ENCODE measurements at regions not wholly inside any gene's neighbourhood (a gene's known extent, or its start where the extent isn't known, plus 50 kb on each side); places are given as distances from the start of the nearest gene placed in this dataset.

DNA sequence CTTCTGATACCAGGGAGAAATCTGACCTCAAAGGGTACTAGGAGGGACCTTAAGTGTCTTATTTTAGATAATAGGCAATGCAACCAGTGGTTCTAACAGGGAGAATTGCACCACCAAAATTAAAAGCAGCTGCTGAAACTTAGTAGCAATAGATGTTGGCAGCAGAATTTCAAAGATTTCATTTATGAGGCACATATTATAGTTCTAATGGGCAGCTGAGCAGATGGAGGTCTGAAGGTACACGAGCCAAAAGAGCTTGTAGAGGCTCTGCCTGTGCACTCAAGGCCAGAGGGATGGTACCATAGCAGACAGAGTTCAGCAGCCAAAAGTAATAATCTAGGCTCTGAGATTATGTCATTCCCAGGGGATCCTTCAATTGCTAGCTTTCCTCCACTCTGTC lies 87.3 kb upstream of the NCKAP5 start:
- TF ChIP-seq, protein P1, sequence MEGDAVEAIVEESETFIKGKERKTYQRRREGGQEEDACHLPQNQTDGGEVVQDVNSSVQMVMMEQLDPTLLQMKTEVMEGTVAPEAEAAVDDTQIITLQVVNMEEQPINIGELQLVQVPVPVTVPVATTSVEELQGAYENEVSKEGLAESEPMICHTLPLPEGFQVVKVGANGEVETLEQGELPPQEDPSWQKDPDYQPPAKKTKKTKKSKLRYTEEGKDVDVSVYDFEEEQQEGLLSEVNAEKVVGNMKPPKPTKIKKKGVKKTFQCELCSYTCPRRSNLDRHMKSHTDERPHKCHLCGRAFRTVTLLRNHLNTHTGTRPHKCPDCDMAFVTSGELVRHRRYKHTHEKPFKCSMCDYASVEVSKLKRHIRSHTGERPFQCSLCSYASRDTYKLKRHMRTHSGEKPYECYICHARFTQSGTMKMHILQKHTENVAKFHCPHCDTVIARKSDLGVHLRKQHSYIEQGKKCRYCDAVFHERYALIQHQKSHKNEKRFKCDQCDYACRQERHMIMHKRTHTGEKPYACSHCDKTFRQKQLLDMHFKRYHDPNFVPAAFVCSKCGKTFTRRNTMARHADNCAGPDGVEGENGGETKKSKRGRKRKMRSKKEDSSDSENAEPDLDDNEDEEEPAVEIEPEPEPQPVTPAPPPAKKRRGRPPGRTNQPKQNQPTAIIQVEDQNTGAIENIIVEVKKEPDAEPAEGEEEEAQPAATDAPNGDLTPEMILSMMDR (IDR thresholded peaks at IDR 0.05; ENCODE audit: low read depth, low read length): no peak
- no peak for TF ChIP-seq MYC (IDR thresholded peaks at IDR 0.05; ENCODE audit: low read depth, low read length)

Data from NB4 (cell line).